C1 segment of cervical spinal cord (tissue), 14 donors: ENCODE measurements at regions not wholly inside any gene's neighbourhood (a gene's known extent, or its start where the extent isn't known, plus 50 kb on each side); places are given as distances from the start of the nearest gene placed in this dataset.
"Not testable (repeated sequence)": the region's sequence is repeated elsewhere in the genome, so short reads cannot be mapped to it uniquely, and the experiment has no call there.

Experiments
- DNase-seq, 14 donors: peaks; one replicate each; lab custom pipeline; 2025; lab: John Stamatoyannopoulos, UW

DNA sequence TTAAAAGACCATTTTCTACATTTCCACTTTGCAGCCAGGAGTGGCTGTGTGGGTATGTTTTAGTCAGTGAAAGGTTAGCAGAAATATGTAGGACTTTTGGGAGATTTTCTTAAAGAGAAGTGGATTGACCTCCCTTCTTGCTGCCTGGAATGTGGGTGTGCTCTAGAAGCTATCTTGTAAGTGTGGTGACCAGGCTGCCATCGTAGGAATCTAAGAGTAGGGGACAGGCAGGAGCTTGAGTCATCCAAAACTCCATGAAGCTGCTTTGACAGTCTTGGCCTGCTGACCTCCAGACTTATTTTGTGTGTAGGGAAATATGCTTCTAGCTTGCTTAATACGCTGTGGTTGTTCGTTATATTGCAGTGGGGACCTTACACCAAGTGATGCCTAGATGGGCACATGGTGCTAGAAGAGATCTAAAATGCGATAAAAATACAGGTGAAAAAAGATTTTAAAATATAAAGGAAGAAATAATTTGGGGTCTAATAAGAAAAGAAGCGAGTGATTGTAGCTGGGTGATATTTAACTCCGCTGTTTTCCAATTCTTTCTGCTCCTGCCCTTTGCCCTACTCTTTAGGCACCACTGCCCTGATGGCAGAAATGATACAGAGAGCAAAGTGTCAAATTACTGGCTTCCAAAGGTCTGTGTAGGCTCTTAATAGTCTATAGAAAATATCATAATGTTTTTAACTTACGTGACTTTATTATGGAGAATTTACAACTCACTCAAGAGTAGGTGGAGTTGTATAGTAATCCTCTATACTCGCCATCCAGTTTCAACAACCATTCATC is 298.2 kb upstream of the ZNF608 start:
- no peak for DNase-seq

DNA sequence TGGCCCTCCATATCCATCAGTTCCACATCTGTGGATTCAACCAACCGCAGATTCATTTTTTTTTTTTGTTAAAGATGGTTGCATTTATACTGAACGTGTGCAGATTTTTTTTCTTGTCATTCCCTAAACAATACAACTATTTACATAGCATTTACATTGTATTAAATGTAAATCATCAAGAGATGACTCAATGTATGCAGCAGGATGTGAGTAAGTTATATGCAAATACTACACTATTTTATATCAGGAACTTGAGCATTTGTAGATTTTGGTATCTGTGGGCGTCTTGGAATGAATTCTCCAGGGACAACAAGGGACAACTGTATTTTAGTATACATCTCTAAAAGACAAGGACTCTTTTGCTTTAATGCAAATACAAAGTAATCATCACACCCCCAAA is 299.2 kb upstream of the ZNF608 start:
- no peak for DNase-seq

DNA sequence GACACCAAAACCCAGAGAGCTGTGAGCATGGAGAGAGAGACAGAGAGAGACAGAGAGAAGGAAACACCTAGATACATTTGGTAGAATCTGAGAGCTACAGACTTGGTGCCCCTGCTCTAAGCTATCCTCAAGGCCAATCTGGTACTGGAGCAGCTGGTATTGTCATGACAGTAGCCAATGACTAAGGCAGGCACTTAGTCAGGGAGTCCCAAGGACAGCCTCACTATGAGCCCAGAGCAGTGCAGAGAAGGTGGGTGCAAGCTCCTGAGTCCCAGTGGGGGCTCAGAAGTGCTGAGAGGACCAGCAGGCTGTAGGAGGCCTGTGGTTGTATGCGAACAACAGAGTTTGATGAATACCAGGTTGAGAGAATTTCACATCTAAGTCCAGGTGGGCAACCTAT is 300.4 kb upstream of the ZNF608 start:
- no peak for DNase-seq

DNA sequence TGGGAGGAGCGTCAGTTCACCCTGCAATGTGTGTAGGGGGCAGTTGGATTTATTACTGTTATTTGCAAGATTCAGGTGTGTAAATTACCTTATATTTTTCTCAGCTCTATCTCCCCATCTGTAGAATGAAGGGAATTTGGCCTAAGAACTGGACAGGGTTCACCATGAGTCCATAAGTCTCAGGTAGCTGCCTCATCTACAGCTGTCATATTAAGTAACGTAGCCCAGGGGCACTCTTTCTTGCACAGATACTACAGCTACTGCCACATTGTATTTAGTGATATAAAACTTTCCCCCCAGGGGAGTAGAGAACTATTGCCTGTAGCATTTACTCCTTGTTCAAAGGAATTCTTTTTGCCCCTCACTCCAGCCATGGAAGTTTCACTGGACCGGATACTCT is 301.4 kb upstream of the ZNF608 start:
- no peak for DNase-seq

DNA sequence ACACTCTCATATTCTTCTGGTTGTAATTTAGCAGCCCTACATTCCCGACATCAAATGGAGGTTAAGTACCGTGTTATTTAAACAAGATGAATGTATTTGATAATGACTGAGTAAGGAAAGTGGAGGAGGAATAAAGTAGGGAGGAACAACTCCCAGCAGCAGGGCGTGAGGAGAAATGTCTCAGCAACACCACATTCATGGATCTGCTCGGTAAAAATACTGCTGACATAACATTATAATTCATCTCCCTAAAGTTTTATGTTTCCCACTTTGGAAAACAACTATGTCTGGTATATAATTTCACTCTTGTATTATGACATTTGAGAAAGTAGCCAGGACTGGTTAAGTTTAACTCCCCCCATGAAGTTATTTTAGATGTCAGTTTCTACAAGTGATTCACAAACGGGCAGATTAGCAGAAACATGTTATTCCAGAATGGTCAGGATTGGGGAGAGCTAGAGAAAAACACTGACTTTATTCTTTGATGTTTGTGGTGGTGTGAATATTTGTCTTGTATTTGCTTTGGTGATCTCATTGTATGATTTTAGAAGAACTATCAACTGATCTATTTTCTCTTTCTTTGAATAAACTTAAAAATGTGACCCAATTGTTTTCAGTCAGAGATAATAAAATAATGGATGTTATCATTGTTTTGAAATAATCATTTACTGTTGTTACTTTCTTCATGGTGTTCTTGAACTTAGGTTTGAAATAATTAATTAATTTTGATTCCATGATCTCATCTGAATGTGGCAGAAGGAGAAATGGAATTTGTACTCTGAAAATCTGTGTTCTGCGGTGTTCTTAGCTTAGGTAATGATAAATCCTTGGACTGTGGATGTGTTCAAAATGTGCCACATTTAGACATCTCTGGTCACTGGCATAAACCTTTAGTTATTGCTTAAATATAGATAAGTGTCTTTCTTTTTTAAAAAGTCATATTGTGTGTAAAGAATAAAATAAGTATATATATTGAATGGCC is 303.6 kb upstream of the ZNF608 start:
- no peak for DNase-seq

DNA sequence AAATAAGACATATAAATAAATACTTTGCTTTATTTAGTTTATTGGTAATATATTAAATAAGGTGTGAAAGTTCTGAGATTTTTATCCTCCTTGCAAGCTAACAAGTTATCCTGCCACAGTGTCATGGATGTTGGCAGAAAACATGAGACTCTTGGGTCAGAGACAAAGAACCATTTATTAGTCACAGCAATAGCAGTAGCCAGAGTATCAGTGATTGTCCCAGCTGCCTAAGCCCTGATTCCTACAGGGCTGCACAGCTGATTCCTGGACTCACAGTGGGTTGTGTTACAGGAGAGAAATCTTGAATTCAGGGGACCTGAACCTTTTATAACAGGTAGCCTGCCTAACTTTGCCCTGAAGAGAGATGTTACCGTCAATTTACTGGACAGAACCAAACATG is 304.5 kb upstream of the ZNF608 start:
- no peak for DNase-seq

DNA sequence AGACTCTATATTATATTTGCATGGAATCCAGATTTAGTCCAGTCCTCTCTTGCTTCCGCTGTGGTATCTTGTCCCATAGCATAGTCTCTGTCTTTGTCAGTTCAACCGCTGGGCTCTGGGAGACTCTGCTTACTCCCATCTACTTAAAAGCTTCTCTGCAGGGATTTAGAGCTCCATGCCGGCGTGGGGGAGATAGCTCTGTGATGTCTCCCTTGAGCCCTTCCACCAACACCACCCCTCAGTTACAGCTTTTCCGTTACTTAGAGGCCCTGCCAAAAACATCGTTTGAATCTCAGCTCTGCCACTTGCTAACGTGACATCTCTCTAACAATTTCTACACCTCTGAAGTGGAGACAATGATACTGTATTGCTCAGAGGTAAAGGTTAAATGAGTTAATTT is 306.1 kb upstream of the ZNF608 start:
- no peak for DNase-seq

DNA sequence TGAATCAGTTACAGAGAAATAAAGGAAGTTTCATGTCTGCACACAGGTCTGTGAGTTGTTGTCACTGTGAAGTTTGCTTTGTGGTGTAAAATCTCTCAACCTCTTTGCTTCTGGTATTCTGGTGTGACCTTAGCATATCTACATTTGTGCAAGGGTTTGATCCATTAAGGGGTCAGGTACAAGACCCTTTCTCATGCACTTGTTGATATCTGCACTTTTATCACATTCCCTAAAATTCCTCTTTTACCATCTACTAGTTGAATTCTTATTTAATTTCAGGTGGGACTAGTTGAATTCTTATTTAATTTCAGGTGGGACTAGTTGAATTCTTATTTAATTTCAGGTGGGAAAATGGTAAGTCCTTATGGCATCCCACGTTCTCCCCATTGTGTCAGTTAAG is 306.7 kb upstream of the ZNF608 start:
- DNase-seq = no peak

DNA sequence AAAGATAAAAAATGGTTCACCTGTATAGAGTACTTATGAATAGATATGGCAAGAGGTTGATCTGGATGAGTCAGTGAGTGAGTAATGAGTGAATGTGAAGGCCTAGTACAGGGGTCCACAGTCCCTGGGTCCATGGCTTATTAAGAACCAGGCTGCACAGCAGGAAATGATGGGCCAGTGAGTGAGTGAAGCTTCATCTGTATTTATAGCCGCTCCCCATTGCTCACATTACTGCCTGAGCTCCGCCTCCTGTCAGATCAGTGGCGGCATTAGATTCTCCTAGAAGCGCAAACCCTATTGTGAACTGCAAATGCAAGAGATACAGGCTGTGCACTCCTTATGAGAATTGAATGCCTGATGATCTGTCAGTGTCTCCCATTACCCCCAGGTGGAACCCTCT is 307.7 kb upstream of the ZNF608 start:
- DNase-seq = no peak

DNA sequence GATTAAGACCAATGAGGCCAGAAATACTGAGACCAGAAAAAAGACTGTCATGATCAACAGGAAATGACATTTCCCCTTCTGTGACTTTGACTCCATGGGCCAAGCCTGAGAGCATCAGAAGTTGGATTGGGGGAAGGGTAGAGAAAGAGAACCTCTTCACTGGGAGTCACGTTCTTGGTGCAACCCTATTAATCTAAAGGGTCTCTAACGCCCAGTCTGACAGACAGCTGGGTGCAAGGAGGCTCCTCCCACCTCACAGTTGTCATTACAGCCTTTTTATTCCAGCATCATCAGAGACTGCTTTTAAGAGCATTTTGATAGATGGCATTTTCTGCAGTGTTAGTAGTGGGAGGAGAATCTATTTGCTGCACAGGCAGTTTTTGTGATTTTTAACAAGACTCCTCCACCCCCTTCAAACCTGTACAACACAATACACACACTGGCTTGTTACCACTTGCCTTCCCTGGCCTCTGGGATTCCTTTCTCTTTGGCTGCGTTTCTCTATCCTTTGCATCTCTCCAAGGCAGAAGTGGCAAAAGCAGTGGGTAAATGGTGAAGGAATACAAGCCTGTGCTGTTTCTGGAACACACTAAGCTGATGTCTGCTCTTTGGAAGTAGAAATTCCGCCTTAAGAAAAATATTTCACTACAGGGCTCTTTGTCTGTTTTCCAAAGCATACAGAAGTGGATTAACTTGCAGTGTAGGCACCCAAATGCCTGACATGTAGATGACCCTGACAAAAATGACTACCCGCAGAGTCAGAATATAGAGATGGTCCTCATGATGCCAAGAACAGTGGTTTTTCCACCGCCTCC is 310.4 kb upstream of the ZNF608 start:
- DNase-seq = no peak

DNA sequence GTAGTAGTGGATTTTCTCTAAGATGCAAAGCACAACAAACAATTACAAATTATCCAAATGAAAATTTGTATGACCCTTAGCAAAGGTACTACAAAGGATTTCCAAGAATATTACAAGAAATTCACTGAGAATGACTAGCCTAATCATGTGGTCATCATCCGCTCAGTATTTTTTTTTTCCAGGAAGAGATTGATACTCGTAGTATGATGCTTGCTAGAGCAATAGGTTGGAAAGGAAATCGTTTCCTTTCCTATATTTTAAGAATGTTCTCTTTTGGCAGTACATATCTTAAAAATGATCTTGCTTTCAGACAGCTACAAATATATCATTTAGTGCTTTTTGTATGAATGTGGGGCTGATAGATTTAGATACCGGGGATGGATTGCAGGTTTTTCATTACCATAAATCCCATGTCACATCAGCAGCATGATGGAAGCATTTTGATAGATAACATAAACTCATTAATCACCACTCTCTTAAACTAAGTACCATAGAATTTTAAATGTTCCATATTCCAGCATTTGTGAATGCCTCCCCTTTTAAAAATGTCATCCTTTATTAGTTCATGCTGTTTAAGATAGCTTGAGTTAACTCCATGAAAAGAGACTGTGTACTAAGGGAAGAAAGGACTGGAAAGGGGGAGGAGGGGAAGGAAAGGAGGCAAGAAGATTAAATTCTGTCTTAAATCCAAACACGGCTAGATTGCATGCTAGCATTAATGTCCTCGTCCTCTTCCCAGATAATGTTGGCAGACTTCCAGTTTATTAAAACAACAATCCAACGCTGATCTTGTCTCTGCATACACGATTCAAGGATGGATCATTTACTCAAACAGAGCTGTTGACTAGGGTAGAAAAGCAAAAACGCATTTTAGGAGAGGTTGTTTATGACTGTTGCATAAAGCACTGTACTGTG is 311.7 kb upstream of the ZNF608 start:
- no peak for DNase-seq

DNA sequence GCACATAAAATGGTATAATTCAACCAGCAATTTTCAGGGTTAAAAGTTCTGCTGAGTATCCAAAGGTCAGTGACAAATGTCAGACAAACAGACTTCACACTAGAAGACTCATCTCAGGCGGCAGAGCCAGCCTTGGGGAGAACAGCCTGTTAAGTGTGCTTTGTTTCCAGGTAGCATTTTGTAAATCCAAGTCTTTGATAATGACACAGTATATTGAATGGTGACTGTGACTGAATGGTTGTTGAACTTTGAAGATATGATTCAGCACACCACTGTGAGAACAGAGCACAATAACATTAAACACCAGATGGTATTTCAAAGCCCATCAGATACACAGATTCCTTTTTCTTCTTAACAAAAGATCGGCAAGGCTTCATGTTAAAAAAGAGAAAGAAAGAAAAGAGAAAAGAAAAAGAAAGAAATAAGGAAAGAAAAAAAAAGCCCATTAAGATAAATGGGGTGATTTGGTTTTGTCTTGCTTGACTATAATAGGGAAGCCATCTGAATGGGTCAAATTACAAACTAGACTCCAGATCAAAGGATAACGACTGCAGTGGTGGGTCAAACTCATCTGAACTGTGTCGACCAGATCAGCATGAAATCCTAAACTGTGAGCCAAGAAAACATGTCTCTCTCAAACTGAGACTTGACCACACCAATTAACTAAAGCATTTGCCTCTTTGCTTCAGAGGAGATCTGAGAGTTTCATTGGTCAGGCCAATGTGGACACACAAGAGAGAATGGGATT is 313.0 kb upstream of the ZNF608 start:
- no peak for DNase-seq

DNA sequence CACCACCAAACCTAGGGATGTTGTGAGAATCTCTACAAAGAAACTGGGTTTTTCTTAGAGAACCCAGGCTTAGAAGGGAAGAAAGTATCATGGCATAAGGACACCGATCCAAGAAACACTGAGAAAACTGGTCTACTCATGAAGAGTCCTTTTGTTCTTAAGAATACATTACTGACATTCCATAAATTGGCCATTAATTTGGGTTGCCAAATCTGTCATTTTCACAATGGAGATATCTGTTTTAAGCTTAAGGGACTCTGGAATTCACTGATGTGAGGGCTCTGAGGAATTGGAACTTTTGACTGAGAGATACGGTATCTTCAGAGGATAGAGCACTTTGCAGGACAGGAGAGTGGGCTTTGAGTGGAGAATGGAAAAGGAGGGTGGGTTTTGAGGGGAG is 315.3 kb upstream of the ZNF608 start:
- no peak for DNase-seq

DNA sequence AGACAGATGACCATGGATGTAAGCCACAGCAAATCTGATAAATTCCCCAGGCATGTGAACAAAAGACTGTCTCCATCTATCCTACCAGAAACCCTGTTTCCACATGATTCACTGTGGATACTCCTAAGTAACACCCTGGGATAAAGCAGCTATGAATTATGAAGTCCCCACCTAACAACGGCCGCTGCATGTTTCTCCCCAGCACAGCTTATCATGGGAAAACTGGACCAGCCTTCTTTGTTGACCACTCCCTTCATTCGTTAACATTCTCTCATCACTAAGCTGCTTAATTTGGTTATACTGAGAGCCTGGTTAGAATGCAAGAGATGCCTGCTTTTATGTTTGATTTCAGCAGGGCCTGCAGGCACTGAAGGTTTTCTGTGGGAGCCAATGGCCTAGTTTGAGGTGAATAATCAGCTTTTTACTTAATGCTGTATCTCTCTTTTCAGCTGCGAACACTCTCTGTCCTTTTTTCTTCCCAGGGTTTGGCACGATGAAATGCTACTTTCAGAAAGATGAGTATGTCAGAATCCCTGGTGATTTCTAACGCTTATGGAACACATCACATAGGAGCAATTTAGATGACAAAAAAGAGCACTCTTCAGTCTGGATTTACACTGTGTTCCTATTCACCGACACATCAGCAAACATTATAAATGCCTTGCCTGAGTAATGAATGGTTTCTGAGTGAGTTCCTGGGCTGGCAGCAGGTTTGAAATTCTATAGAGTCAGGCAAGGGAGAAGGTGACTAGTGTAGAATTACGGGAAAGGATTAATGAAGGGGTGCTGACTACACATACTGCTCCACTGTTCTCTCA is 318.4 kb upstream of the ZNF608 start:
- no peak for DNase-seq

DNA sequence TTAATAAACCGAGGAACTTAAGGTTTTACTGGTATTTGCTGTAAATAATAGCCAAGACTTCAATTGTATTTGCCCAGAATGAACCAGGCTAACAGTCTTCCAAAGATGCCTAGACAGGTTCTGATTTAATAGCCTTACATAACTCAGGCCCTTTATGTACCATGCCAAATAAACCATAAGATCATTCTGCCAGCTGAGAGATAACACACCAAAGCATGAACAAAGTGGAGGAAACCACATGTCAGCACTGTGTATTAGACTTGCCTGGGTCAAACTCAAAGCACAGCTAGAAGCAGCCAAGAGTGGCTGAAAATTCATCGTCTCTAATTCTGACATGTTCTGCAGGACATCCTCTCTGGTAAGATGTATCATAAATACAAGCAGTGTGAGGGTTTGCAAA is 319.3 kb upstream of the ZNF608 start:
- DNase-seq = no peak

DNA sequence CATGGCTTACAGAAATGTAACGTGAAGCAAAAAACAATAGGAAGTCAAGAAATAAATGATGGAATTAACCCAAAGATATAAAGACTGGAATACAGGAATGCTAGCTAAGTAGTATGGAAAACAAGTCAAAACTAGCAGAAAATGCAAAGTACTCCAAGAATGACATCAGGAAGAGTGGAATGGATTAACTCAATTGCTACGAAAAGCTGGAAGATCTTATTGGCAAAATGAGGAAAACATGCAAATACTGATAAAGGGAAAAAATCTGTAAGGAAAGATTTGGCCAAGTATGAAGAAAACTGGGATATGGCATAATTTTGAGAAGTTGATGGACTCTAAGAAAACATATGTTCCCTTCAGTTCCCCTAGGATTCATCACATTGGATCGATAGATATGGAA is 324.5 kb upstream of the ZNF608 start:
- no peak for DNase-seq

DNA sequence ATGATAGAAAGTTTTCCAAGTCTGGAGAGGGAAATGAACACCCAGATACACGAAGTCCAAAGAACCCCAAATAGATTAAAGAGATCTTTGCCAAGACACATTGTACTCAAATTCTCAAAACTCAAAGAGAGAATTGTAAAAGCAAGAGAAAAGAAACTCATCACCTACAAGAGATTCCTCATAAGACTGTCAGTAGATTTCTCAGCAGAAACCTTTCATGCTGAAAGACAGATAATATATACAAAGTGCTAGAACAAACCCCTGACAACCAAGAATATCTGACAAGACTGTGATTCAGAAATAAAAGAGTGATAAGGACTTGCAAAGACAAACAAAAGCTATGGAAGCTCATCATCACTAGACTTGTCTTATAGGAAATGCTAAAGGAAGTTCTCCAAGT is 326.7 kb upstream of the ZNF608 start:
- no peak for DNase-seq

DNA sequence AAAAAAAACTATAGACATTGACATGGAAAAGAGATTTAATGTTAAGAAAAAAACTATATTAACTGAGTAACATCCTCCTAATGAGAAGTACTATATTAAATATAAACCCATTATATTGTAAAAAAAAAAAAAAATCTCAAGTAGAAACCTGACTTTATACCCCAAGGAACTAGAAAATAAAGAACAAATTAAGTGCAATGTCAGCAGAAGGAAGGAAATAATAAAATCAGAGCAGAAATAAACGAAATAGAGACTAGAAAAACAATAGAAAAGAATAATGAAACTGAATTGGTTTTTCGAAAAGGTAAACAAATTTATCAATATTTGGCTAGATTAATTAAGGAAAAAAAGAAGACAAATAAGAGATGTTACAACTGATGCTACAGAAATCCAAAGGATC is 329.1 kb upstream of the ZNF608 start:
- no peak for DNase-seq

DNA sequence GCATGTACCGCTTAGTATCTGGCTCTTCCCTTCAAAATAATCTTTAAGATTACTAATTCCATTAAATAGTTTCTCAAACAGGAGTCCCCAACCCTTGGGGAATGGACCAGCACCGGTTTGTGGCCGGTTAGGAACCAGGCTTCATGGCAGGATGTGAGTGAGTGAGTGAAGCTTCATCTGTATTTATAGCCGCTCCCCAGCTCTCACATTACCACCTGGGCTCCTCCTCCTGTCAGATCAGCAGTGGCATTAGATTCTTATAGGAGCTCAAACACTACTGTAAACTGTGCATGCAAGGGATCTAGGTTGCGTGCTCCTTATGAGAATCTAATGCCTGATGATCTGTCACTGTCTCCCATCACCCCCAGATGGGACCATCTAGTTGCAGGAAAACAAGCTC is 332.6 kb upstream of the ZNF608 start:
- DNase-seq = not testable (repeated sequence)
